Tibial artery (tissue), 4 donors: ENCODE measurements at regions not wholly inside any gene's neighbourhood (a gene's known extent, or its start where the extent isn't known, plus 50 kb on each side); places are given as distances from the start of the nearest gene placed in this dataset.
"Not testable (repeated sequence)": the region's sequence is repeated elsewhere in the genome, so short reads cannot be mapped to it uniquely, and the experiment has no call there.

ENCODE experiments used
- DNase-seq, 2 donors: peaks; one replicate each; pipeline ENCODE4 v3.0.0-alpha.2; 2019
- H3K27ac ChIP-seq, 2 donors: fragments of 200-600 bp; sonication (generic) in 1 of 2; 1 replicate in 1 of 2; 2 replicates in 1 of 2; pipeline ENCODE4 v1.5.1; 2018 to 2019; ENCODE audit warnings: mild to moderate bottlenecking in 1 of 2
- H3K27me3 ChIP-seq, 2 donors: fragments of 200-600 bp; sonication (generic) in 1 of 2; one replicate each; pipeline versions ENCODE4 v1.5.1 to v1.6.0; 2016 to 2019
- H3K36me3 ChIP-seq, 3 donors: fragments of 200-600 bp; sonication (generic) in 2 of 3; one replicate each; pipeline ENCODE4 v1.5.1; 2016 to 2019; ENCODE audit warnings: mild to moderate bottlenecking in 2 of 3
- H3K4me1 ChIP-seq, 4 donors: fragments of 200-600 bp; sonication (generic) in 2 of 4; 1 replicate in 3 of 4; 2 replicates in 1 of 4; pipeline ENCODE4 v1.5.1; 2016 to 2019
- H3K4me3 ChIP-seq, 2 donors: fragments of 200-600 bp; sonication (generic) in 1 of 2; 1 replicate in 1 of 2; 2 replicates in 1 of 2; pipeline ENCODE4 v1.5.1; 2018 to 2019; ENCODE audit warnings: mild to moderate bottlenecking in 2 of 2
- H3K9me3 ChIP-seq, 3 donors: fragments of 200-600 bp; sonication (generic) in 1 of 3; one replicate each; pipeline ENCODE4 v1.5.1; 2016 to 2019
- CTCF ChIP-seq, 2 experiments: fragments of 200-600 bp in 1 of 2; fragments of 450-650 bp in 1 of 2; IDR thresholded peaks; one replicate each; pipeline ENCODE4 v1.5.1; 2017 to 2019; ENCODE audit warnings: antibody characterized with exemption in 2 of 2, mild to moderate bottlenecking in 1 of 2, moderate library complexity in 1 of 2
- intact Hi-C: fragments of 100-400 bp; cut with DNase I; formaldehyde crosslinking; loops from one replicate; pipeline ENCODE4 v1.15.0; 2023; ENCODE audit warnings: low total_unique reads

- Histone ChIP-seq H3K4me3 (no peak overlapping the region), H3K36me3 (no peaks in the 10 kb centered on the region), H3K27me3 (no peaks in the 10 kb centered on the region), H3K9me3 (peaks cover 0 to 5% (median 0%) of the 10 kb centered on the region in 3 donors), H3K4me1 (no peaks in the 10 kb centered on the region), H3K27ac (no peak overlapping the region)
- TF ChIP-seq CTCF (IDR thresholded peaks at IDR 0.05): no peak
- intact Hi-C loops: no loop called here
- DNase-seq: no peak
Observed at GRCh38 chr12:89870413-89871184, 162.0 kb upstream of the ATP2B1 start.

GRCh38 chr12:89867611-89868010 is 159.0 kb upstream of the ATP2B1 start:
- H3K27me3 ChIP-seq, H3K9me3 ChIP-seq, H3K4me3 ChIP-seq, DNase-seq, H3K4me1 ChIP-seq, intact Hi-C loops, H3K27ac ChIP-seq, H3K36me3 ChIP-seq: not testable (repeated sequence)

- intact Hi-C loops: no loop called here
- TF ChIP-seq CTCF (IDR thresholded peaks at IDR 0.05): no peak
- Histone ChIP-seq H3K4me1 (no peaks in the 10 kb centered on the region), H3K36me3 (no peaks in the 10 kb centered on the region), H3K27me3 (no peaks in the 10 kb centered on the region), H3K4me3 (no peak overlapping the region), H3K27ac (no peak overlapping the region), H3K9me3 (no peaks in the 10 kb centered on the region)
- no peak for DNase-seq
Observed at GRCh38 chr12:89864411-89864810, 155.8 kb upstream of the ATP2B1 start.

- intact Hi-C loops: no loop called here
Observed at GRCh38 chr12:89863968-89864367, 155.3 kb upstream of the ATP2B1 start.

GRCh38 chr12:89863493-89863938 is 154.9 kb upstream of the ATP2B1 start:
- Histone ChIP-seq H3K4me3 (no peak overlapping the region), H3K27ac (no peak overlapping the region), H3K36me3 (no peaks in the 10 kb centered on the region), H3K4me1 (no peaks in the 10 kb centered on the region), H3K27me3 (no peaks in the 10 kb centered on the region), H3K9me3 (no peaks in the 10 kb centered on the region)
- DNase-seq: no peak
- no peak for TF ChIP-seq CTCF (IDR thresholded peaks at IDR 0.05)
- intact Hi-C loops: no loop called here

More at GRCh38 chr12:89863968-89864367, 155.3 kb upstream of the ATP2B1 start:
- H3K4me1 ChIP-seq: no peaks in the 10 kb centered on the region
- H3K36me3 ChIP-seq: no peaks in the 10 kb centered on the region
- H3K27ac ChIP-seq: no peak overlapping the region
- no peaks in the 10 kb centered on the region for H3K9me3 ChIP-seq
- no peak for DNase-seq
- TF ChIP-seq CTCF (IDR thresholded peaks at IDR 0.05): no peak
- no peaks in the 10 kb centered on the region for H3K27me3 ChIP-seq
- H3K4me3 ChIP-seq: no peak overlapping the region

- Histone ChIP-seq H3K27ac (no peak overlapping the region), H3K4me1 (no peaks in the 10 kb centered on the region), H3K27me3 (no peaks in the 10 kb centered on the region), H3K36me3 (no peaks in the 10 kb centered on the region), H3K4me3 (no peak overlapping the region), H3K9me3 (no peaks in the 10 kb centered on the region)
- no peak for TF ChIP-seq CTCF (IDR thresholded peaks at IDR 0.05)
- intact Hi-C loops: no loop called here
- DNase-seq: peak in 1 of 2 donors; percentile 31
Observed at GRCh38 chr12:89862511-89863445, 154.1 kb upstream of the ATP2B1 start.
